SK-N-SH (cell line): ENCODE measurements at regions not wholly inside any gene's neighbourhood (a gene's known extent, or its start where the extent isn't known, plus 50 kb on each side); places are given as distances from the start of the nearest gene placed in this dataset.

ENCODE experiments used
- CTCF ChIA-PET: fragments of 300-600, 350-600 bp; formaldehyde crosslinking; extraction: SDS; loops from one replicate; lab custom pipeline; 2021; lab: Yijun Ruan, JAX
- POLR2A ChIA-PET: fragments of 350-600 bp; sonication (Branson Sonifier 250); formaldehyde crosslinking; extraction: SDS; loops from one replicate; lab custom pipeline; 2020; ENCODE audit warnings: antibody characterized with exemption, inconsistent platforms; lab: Yijun Ruan, JAX
- DNase-seq: peaks from one replicate; pipeline ENCODE4 v3.0.0; 2012
- H2AFZ ChIP-seq: fragments of 200-600 bp; sonication (generic); 2 replicates; pipeline ENCODE4 v1.8.1; 2016; ENCODE audit warnings: antibody characterized with exemption, mild to moderate bottlenecking, low read depth
- H3F3A ChIP-seq: fragments of 200-600 bp; sonication (generic); replicated peaks from 2 replicates; pipeline ENCODE3; 2016; ENCODE audit warnings: antibody characterized with exemption, mild to moderate bottlenecking; ENCODE audit not compliant: insufficient read depth
- H3K27ac ChIP-seq, 2 experiments: fragments of 200-500 bp in 1 of 2; fragments of 200-600 bp in 1 of 2; sonication (Bioruptor generic) in 1 of 2; sonication (generic), shearing (Covaris generic) in 1 of 2; 2 replicates each; pipeline versions ENCODE4 v1.5.1 to v1.6.1; 2014 to 2016; ENCODE audit warnings: low read depth in 2 of 2, inconsistent platforms in 1 of 2, low read length in 1 of 2, mild to moderate bottlenecking in 1 of 2, mixed read lengths in 1 of 2
- H3K27me3 ChIP-seq: fragments of 200-600 bp; sonication (generic), shearing (Covaris generic); 2 replicates; pipeline ENCODE4 v1.6.1; 2016; ENCODE audit warnings: mixed run types; ENCODE audit not compliant: insufficient read depth
- H3K36me3 ChIP-seq, 2 experiments: fragments of 200-500 bp in 1 of 2; fragments of 200-600 bp in 1 of 2; sonication (Bioruptor generic) in 1 of 2; sonication (generic) in 1 of 2; replicated peaks in 1 of 2; 2 replicates each; pipeline versions ENCODE3 to v1.5.1; 2014 to 2016; ENCODE audit warnings: low read length in 1 of 2, mild to moderate bottlenecking in 1 of 2; ENCODE audit not compliant: insufficient read depth in 2 of 2, control insufficient read depth in 1 of 2
- H3K4me1 ChIP-seq, 2 experiments: fragments of 200-500 bp in 1 of 2; fragments of 200-600 bp in 1 of 2; sonication (Bioruptor generic) in 1 of 2; sonication (generic), shearing (Covaris generic) in 1 of 2; 2 replicates each; pipeline versions ENCODE4 v1.5.1 to v1.6.1; 2014 to 2016; ENCODE audit warnings: low read depth in 1 of 2, low read length in 1 of 2, mixed run types in 1 of 2; ENCODE audit not compliant: insufficient read depth in 2 of 2, control insufficient read depth in 1 of 2
- H3K4me2 ChIP-seq: fragments of 200-600 bp; sonication (generic), shearing (Covaris generic); 2 replicates; pipeline ENCODE4 v1.6.1; 2017; ENCODE audit warnings: mixed run types
- H3K4me3 ChIP-seq, 2 experiments: fragments of 200-500 bp in 1 of 2; fragments of 200-600 bp in 1 of 2; sonication (Bioruptor generic) in 1 of 2; sonication (generic), shearing (Covaris generic) in 1 of 2; 2 replicates each; pipeline versions ENCODE4 v1.5.1 to v1.8.1; 2014 to 2016; ENCODE audit warnings: low read depth in 2 of 2, inconsistent platforms in 1 of 2, low read length in 1 of 2, mild to moderate bottlenecking in 1 of 2, mixed read lengths in 1 of 2, moderate library complexity in 1 of 2
- H3K79me2 ChIP-seq: fragments of 200-600 bp; sonication (generic); 2 replicates; pipeline ENCODE4 v1.8.1; 2017; ENCODE audit warnings: mild to moderate bottlenecking; ENCODE audit not compliant: insufficient read depth
- H3K9ac ChIP-seq: fragments of 200-600 bp; sonication (generic); 2 replicates; pipeline ENCODE4 v1.6.1; 2017; ENCODE audit warnings: mixed run types
- H3K9me2 ChIP-seq: fragments of 200-600 bp; sonication (generic); 2 replicates; pipeline ENCODE4 v1.6.1; 2017; ENCODE audit warnings: mixed run types
- H3K9me3 ChIP-seq: fragments of 200-600 bp; sonication (generic); 2 replicates; pipeline ENCODE4 v1.6.1; 2017; ENCODE audit warnings: mixed run types, mild to moderate bottlenecking, moderate library complexity
- H4K20me1 ChIP-seq: fragments of 200-600 bp; sonication (generic); 2 replicates; pipeline ENCODE4 v1.6.1; 2017; ENCODE audit warnings: mild to moderate bottlenecking, mixed run types; ENCODE audit not compliant: insufficient read depth
- EP300 ChIP-seq, 2 experiments: IDR thresholded peaks; 2 replicates each; pipeline versions ENCODE4 v1.4.0 to v1.6.1; 2012; ENCODE audit warnings: borderline replicate concordance in 1 of 2, low read depth in 1 of 2, low read length in 1 of 2
- EZH2phosphoT487 ChIP-seq: fragments of 200-600 bp; sonication (generic); IDR thresholded peaks from 2 replicates; pipeline ENCODE4 v1.6.1; 2017; ENCODE audit warnings: low read depth, mixed run types, mild to moderate bottlenecking, antibody characterized with exemption, moderate library complexity, borderline replicate concordance
- FOSL2 ChIP-seq: IDR thresholded peaks from 2 replicates; pipeline ENCODE4 v1.4.0; 2012; ENCODE audit warnings: low read depth, mild to moderate bottlenecking, moderate library complexity, borderline replicate concordance
- FOXJ3 ChIP-seq: sonication (generic); formaldehyde crosslinking; IDR thresholded peaks from 2 replicates; pipeline ENCODE4 v1.5.1; 2020; ENCODE audit warnings: mild to moderate bottlenecking, missing genetic modification reagents
- JUND ChIP-seq: IDR thresholded peaks from 2 replicates; pipeline ENCODE4 v1.4.0; 2012
- MXI1 ChIP-seq: IDR thresholded peaks from 2 replicates; pipeline ENCODE4 v1.6.1; 2012; ENCODE audit warnings: mild to moderate bottlenecking, low read depth, low read length, improper control_type of control experiment
- NFIC ChIP-seq: IDR thresholded peaks from 2 replicates; pipeline ENCODE4 v1.4.0; 2012; ENCODE audit warnings: borderline replicate concordance
- RFX5 ChIP-seq: IDR thresholded peaks from 2 replicates; pipeline ENCODE4 v1.6.1; 2012; ENCODE audit warnings: mild to moderate bottlenecking, improper control_type of control experiment, low read length
- RXRA ChIP-seq: IDR thresholded peaks from 2 replicates; pipeline ENCODE4 v1.4.0; 2012; ENCODE audit warnings: low read depth, mild to moderate bottlenecking, borderline replicate concordance
- SIN3A ChIP-seq: IDR thresholded peaks from 2 replicates; pipeline ENCODE4 v1.6.1; 2012; ENCODE audit warnings: low read depth, mild to moderate bottlenecking, low read length, moderate library complexity, borderline replicate concordance
- SMC3 ChIP-seq: IDR thresholded peaks from 2 replicates; pipeline ENCODE4 v1.6.1; 2012; ENCODE audit warnings: low read depth, low read length, improper control_type of control experiment
- TEAD4 ChIP-seq: IDR thresholded peaks from 2 replicates; pipeline ENCODE4 v1.4.0; 2012; ENCODE audit warnings: mild to moderate bottlenecking, borderline replicate concordance; ENCODE audit not compliant: insufficient read depth
- WGBS: methylation state at CpG from one replicate; pipeline ENCODE4 v1.1.6; 2017; ENCODE audit warnings: low lambda C conversion rate; 5-methylcytosine and 5-hydroxymethylcytosine counted together
- TF ChIP-seq, protein P1 (sequence below): fragments of 150-350 bp; IDR thresholded peaks from 2 replicates; pipeline ENCODE4 v1.6.1; 2016; ENCODE audit warnings: mild to moderate bottlenecking, low read depth, low read length
- TF ChIP-seq, protein P2 (sequence below): IDR thresholded peaks from 2 replicates; pipeline ENCODE4 v1.4.0; 2012; ENCODE audit warnings: low read depth, borderline replicate concordance
- TF ChIP-seq, protein P3 (sequence below): IDR thresholded peaks from 2 replicates; pipeline ENCODE4 v1.4.0; 2012; ENCODE audit warnings: low read depth
- TF ChIP-seq, protein P4 (sequence below): fragments of 150-350 bp; IDR thresholded peaks from 2 replicates; pipeline ENCODE4 v1.6.1; 2017; ENCODE audit warnings: antibody characterized with exemption, low read length, low read depth, borderline replicate concordance

DNA sequence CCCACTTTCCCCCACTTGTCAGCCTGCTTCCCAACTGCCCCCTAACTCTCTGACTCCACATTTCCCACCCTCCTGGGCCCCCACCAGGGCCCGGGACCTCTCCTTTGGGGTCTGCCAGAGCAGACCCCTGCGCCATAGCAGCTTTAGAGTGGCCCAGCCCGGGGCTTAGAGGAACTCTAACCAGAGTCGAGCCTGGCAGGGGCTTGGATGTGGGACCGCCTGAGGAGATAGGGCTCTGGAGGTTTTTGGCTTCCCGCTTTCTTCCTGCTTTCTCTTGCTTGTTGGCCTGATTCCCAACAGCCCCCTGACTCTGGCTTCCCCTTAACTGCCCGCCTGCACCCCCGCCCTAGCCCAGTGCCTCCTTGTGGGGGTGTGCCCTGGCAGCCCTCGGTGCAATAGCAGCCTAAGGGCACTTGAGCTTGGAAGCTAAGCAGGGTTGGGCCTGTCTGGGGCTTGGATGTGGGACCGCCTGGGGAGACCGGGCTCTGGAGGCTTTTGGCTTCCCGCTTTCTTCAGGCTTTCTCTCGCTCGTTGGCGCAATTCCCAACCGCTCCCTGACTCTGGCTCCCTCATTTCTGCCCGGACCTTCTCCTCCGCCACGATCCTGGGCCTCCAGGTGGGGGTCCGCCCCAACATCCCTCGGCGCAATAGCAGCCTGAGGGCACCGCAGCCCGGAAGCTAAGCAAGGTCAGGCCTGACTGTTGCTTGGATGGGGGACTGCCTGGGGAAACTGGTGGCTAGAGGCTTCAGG, 2292.0 kb downstream of the TP53TG3F start:
- H2AFZ ChIP-seq = no peak overlapping the region
- H3K27ac ChIP-seq = no peak overlapping the region
- ChIA-PET POLR2A (no interaction called here), CTCF (interaction anchor here (0.8 kb wide), 1 partner anchor 259 kb away, joined by 4 read pairs; no protein-coding TSS in a partner anchor)
- H3K27me3 ChIP-seq = no peaks in the 10 kb centered on the region
- no peaks in the 10 kb centered on the region for H4K20me1 ChIP-seq
- no peak overlapping the region for H3K4me2 ChIP-seq
- H3K9me3 ChIP-seq = no peaks in the 10 kb centered on the region
- H3K9ac ChIP-seq = no peak overlapping the region
- no peak for TF ChIP-seq JUND
- no peak for TF ChIP-seq MXI1
- TF ChIP-seq EP300 (IDR thresholded peaks at IDR 0.05; ENCODE audit: borderline replicate concordance in 1 of 2, low read depth in 1 of 2, low read length in 1 of 2) = no peak
- TF ChIP-seq NFIC = no peak
- TF ChIP-seq EZH2phosphoT487 = no peak
- TF ChIP-seq, protein P1, sequence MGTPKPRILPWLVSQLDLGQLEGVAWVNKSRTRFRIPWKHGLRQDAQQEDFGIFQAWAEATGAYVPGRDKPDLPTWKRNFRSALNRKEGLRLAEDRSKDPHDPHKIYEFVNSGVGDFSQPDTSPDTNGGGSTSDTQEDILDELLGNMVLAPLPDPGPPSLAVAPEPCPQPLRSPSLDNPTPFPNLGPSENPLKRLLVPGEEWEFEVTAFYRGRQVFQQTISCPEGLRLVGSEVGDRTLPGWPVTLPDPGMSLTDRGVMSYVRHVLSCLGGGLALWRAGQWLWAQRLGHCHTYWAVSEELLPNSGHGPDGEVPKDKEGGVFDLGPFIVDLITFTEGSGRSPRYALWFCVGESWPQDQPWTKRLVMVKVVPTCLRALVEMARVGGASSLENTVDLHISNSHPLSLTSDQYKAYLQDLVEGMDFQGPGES = no peak
- TF ChIP-seq, protein P2, sequence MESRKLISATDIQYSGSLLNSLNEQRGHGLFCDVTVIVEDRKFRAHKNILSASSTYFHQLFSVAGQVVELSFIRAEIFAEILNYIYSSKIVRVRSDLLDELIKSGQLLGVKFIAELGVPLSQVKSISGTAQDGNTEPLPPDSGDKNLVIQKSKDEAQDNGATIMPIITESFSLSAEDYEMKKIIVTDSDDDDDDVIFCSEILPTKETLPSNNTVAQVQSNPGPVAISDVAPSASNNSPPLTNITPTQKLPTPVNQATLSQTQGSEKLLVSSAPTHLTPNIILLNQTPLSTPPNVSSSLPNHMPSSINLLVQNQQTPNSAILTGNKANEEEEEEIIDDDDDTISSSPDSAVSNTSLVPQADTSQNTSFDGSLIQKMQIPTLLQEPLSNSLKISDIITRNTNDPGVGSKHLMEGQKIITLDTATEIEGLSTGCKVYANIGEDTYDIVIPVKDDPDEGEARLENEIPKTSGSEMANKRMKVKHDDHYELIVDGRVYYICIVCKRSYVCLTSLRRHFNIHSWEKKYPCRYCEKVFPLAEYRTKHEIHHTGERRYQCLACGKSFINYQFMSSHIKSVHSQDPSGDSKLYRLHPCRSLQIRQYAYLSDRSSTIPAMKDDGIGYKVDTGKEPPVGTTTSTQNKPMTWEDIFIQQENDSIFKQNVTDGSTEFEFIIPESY = no peak
- TF ChIP-seq RFX5 = no peak
- no peak for TF ChIP-seq SMC3
- TF ChIP-seq RXRA = no peak
- TF ChIP-seq, protein P3, sequence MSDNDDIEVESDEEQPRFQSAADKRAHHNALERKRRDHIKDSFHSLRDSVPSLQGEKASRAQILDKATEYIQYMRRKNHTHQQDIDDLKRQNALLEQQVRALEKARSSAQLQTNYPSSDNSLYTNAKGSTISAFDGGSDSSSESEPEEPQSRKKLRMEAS = no peak
- TF ChIP-seq FOSL2 = no peak
- no peak for TF ChIP-seq FOXJ3
- TF ChIP-seq, protein P4, sequence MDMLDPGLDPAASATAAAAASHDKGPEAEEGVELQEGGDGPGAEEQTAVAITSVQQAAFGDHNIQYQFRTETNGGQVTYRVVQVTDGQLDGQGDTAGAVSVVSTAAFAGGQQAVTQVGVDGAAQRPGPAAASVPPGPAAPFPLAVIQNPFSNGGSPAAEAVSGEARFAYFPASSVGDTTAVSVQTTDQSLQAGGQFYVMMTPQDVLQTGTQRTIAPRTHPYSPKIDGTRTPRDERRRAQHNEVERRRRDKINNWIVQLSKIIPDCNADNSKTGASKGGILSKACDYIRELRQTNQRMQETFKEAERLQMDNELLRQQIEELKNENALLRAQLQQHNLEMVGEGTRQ = no peak
- TF ChIP-seq SIN3A = no peak
- TF ChIP-seq TEAD4 = no peak
- no peaks in the 10 kb centered on the region for H3K9me2 ChIP-seq
- no peaks in the 10 kb centered on the region for H3F3A ChIP-seq
- H3K4me3 ChIP-seq = no peak overlapping the region
- no peaks in the 10 kb centered on the region for H3K79me2 ChIP-seq
- no peak for DNase-seq
- no peaks in the 10 kb centered on the region for H3K36me3 ChIP-seq
- 28% methylated on average over 22 of the region's 24 CpGs for WGBS
- H3K4me1 ChIP-seq = no peaks in the 10 kb centered on the region
